GM21360 (cell line): ENCODE measurements at regions not wholly inside any gene's neighbourhood (a gene's known extent, or its start where the extent isn't known, plus 50 kb on each side); places are given as distances from the start of the nearest gene placed in this dataset.
"Not testable (repeated sequence)": the region's sequence is repeated elsewhere in the genome, so short reads cannot be mapped to it uniquely, and the experiment has no call there.

Experiments
- ATAC-seq: cut with Tn5 transposase; IDR thresholded peaks from one replicate; pipeline ENCODE4 v1.9.1; 2021; ENCODE audit warnings: mild to moderate bottlenecking, moderate library complexity; ENCODE audit not compliant: unreplicated experiment

- ATAC-seq: no peak
These were observed 145.9 kb upstream of the ZNF608 start for GRCh38 chr5:124892185-124892848.

DNA sequence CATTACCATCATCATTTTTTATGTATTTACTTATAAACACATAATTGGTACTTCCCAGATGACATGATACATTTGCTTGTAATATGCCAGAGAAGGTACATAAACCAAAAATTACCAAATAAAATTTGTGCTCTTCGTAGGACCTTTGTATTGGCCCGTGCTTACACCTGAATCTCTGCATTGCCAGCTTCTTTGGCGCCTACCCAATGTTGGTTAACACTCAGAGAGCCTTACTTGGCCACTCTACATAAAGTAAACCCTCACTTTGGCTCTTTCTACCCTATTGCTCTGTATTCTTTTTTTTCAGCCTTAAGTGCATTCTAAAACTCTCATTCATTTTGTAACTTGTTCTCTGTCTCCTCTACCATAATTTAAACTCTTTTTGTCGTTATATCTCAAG lies 148.1 kb upstream of the ZNF608 start:
- ATAC-seq: no peak

GRCh38 chr5:124895236-124895635 lies 148.8 kb upstream of the ZNF608 start:
- no peak for ATAC-seq

DNA sequence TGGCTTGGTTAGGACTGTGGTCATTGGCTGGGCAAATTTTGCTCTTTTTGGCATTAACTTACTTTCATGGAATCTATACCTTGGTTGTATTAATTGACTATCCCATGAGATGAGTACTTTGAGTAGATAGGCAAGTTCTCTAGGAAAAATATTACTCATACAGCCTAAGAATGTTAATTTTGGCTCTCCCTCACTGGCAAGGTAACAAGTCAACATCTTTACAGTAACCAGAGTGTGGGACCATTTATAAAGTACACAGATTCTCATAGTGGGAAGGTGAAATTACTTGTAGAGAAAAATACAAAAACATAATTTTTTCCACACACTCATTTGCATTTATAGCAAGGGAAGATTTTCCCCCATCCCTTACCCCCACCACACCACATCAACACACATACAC lies 154.6 kb upstream of the ZNF608 start:
- ATAC-seq: no peak

GRCh38 chr5:124902097-124902821 lies 155.8 kb upstream of the ZNF608 start:
- ATAC-seq: peak; percentile 98

DNA sequence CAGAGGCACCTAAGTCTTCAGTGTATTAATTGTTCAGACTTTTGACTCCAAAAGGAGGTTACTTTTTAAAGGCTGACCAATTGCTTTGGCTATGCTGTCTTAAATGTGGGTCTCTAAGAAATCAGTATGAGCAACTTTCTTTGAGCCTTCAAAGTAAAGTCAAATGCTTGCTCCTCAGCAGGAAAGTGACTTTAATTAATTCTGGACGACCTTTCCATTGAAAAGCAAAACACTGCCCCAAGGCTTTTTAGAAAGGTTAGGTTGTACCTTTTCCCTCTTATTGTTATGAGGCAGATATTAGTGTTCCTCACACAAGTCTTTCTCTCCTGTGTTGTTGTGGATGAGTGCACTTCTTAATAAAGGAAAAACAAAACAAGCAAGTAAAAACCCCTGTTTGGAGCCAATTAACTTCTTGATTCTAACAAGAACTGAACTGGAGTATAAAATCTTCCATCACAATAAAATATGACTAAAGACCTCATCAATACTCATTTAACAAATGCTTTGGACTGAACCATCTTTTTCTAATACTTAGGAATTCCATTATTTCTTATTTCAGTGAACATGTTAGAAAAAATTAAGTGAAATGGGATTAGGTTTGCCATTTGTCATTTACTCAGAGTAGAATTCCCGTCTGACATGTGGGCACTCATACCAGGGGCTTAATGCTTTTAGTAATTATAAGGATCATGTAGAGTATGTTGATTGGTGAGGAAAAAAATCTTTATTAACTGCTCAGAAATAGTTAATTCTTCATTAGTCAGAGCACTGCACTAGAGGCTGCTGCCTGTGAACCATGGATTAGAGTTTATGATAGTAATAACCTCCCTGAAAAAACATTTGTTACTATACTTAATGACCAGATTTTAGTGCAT lies 159.1 kb upstream of the ZNF608 start:
- ATAC-seq: no peak

DNA sequence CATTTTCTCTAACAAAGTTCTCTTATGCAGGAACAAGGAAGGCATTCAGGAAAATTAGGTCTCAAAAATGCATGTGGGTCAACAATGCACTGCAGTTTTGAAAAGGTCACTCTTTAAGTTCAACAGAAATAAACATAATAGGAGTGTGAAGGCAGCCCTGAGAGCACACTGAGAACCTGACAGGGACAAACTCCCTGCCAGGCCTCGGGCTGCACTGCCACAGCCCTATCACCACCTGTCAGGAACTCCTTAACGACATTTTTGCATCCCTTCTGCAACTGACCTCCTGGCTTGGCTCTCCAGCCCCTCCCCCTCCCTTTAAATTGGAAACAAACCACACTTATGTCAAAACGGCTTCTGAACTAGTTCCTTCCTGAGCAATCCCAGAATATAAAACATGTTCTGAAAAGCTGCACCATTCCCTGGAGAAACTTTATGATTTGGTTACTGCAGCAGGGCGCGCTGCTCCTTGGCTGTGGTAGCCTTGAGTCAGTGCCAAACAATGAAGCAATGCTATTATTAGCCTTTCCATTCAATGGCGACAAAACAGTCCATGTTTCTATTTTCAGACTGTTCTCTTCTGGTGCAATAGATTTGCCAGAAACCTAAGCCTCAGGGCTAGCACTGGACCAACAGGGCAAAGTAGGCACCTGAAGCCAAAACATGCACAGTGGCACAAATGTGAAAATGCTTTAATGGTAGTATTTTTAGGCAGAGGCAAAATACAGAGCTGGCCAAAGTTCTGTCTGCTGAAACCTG lies 160.1 kb upstream of the ZNF608 start:
- ATAC-seq: no peak

- no peak for ATAC-seq
These were observed 160.7 kb upstream of the ZNF608 start for GRCh38 chr5:124907098-124907644.

- peak; percentile 74 for ATAC-seq
These were observed 162.4 kb upstream of the ZNF608 start for GRCh38 chr5:124908581-124909451.

DNA sequence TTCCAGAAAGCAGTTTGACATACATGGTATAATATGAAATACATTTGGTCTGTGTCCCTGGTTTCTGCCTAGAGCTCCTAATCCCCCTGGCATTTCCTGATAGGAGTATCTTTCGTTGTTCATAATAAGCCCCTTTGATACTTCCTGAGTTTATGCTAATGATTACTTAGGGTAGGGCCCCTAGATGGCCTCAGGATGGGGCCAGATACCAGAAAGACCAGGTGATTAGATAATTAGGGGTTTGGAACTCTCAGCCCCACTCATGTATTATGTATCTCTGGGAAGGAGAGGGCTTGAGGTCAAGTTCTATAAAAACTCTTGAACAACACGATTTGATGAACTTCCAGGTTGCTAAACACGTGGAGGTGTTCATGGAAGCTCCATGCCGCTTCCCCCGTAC lies 163.3 kb upstream of the ZNF608 start:
- ATAC-seq: no peak

GRCh38 chr5:124910354-124911016 lies 164.0 kb upstream of the ZNF608 start:
- ATAC-seq: peak; percentile 70

GRCh38 chr5:124912638-124913328 lies 166.3 kb upstream of the ZNF608 start:
- no peak for ATAC-seq

DNA sequence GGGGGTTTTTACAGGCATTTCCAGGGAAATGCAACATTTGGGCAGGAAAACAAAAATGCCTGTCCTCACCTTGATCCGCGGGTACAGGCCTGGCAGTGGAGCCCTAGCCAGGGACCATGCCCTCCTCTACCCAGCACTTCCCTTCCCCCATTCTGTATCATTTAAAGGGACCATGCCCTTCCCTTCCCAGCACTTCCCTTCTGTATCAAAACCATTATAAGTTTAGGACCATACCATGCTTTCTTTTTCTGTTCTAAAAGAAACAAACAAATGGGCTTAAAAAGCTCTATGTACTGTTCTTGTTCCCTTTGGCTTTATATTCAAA lies 166.9 kb upstream of the ZNF608 start:
- ATAC-seq: no peak

DNA sequence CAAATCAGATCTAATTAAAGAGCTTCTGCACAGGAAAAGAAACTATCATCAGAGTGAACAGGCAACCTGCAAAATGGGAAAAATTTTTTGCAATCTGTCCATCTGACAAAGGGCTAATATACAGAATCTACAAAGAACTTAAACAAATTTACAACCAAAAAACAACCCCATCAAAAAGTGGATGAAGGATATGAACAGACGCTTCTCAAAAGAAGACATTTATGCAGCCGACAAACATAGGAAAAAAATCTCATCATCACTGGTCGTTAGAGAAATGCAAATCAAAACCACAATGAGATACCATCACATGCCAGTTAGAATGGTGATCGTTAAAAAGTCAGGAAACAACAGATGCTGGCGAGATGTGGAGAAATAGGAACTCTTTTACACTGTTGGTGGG lies 169.9 kb upstream of the ZNF608 start:
- not testable (repeated sequence) for ATAC-seq

DNA sequence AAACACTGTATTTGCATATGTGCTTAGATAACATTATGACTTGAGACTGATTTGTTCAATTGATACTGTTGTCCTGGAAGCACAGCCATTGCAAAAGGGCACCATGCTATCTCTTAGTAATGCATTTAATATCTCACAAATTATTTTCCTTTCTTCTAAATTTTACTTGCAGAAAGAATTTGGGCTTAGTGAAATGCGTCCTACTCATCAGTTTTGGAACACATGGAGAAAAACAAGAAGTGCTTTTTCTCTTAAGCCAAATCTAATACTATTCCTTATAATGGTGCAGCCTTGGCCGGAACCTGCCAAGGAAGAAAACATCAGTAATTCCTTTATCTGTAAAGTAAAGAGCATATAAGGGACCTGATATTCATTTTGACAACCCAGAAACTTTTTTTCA lies 172.2 kb upstream of the ZNF608 start:
- no peak for ATAC-seq

DNA sequence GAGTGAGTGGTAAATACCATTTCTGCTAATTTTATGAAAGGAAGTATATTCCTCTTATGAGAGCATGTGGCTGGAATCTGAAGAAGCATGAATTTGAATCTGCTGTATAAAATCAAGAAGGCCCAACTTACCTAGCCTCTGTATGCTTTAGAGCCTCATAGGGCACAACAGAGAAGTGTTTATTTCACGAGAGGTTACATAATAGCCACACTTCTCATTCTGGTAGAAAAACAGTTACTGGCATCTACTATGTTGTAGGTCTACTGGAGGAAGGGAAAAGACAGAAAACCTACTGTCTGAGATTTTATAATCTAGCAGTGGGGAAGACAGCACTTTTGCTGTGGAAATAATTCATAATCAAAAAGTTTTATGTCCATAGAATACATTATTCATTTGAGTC lies 172.6 kb upstream of the ZNF608 start:
- no peak for ATAC-seq

DNA sequence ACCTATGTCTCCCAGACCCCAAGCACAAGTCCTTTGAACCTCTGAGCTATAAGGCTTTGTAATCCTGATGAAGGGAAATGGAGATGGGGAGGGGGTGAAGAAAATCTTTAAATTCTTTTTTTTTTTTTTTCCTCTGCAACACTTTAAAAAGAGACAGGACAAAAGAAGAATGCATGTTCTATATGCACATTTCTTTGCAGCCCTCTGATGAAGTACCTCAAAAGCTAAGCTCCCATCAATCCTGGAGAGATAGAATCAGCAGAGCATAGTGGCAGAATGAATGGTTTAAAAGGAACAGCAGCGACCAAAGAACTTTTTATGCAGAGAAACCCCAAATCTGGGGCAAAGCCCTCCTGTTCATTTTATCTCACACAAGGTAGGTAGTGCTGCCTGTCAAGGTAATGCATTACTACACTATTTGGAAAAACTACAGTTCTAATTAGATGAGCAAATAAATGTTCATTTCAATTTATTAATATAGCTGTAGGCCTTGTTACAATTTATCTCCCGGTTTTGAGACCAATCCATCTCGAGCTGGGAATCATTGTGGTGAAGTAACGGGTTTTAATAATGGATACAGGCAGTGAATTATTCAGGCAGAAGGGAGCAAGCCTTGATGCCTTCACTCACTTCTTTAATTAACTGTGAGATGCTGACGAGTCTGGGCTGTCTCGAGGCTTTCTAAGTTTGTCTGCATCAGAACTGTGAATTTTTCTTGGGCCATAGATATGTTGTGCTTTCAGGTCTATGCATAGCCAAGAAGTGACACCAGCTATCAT lies 173.5 kb upstream of the ZNF608 start:
- no peak for ATAC-seq
